ENCODE measurements at regions not wholly inside any gene's neighbourhood (a gene's known extent, or its start where the extent isn't known, plus 50 kb on each side); places are given as distances from the start of the nearest gene placed in this dataset.

DNA sequence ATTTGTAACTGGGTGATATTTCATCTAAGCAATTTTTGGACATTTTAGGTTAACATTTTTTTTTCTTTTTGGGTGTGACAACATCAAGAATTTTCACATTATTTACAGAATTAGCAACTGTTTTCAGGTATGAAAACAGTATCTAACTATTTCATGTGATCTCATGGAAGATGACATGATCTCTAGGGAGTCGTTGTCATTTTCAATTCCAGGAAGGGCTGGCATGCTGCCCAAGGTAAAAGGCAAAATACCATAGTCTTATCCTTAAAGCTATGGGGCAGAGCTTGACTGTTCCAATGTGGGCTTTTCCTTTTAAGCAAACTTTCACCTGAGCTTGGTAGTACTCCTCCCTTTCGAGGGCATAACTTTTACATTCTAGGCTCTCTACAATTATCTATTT is 443.7 kb downstream of the DSEL start:
- ChIA-PET RAD21 (ENCODE audit: low non-redundant PET in 1 of 2, low total read pairs in 2 of 2, uncharacterized antibody in 2 of 2, unreplicated experiment in 2 of 2) (no interaction called here), CTCF (no interaction called here), POLR2A (no interaction called here)
- H4K20me1 ChIP-seq (ENCODE audit: insufficient read depth): no peaks in the 10 kb centered on the region
- DNase-seq (ENCODE audit: low read depth, low spot score) (no peak), ATAC-seq (no peak)
- no peaks in the 10 kb centered on the region for H3K4me1 ChIP-seq (ENCODE audit: control insufficient read depth in 1 of 2, insufficient read depth in 2 of 2, low read length in 2 of 2)
- BruUV-seq (replicated peaks): no TSS peak
- no peak overlapping the region for H3K4me3 ChIP-seq (replicated peaks in 1 of 2; ENCODE audit: low read depth in 1 of 2, low read length in 2 of 2)
- no peak overlapping the region for H3K27ac ChIP-seq (ENCODE audit: low read depth, low read length)
- TF ChIP-seq RAD21 (IDR thresholded peaks at IDR 0.05; ENCODE audit: low read depth): no peak
- TF ChIP-seq POLR2AphosphoS5 (IDR thresholded peaks at IDR 0.05; ENCODE audit: low read depth, low read length): no peak
- TF ChIP-seq, protein P1, sequence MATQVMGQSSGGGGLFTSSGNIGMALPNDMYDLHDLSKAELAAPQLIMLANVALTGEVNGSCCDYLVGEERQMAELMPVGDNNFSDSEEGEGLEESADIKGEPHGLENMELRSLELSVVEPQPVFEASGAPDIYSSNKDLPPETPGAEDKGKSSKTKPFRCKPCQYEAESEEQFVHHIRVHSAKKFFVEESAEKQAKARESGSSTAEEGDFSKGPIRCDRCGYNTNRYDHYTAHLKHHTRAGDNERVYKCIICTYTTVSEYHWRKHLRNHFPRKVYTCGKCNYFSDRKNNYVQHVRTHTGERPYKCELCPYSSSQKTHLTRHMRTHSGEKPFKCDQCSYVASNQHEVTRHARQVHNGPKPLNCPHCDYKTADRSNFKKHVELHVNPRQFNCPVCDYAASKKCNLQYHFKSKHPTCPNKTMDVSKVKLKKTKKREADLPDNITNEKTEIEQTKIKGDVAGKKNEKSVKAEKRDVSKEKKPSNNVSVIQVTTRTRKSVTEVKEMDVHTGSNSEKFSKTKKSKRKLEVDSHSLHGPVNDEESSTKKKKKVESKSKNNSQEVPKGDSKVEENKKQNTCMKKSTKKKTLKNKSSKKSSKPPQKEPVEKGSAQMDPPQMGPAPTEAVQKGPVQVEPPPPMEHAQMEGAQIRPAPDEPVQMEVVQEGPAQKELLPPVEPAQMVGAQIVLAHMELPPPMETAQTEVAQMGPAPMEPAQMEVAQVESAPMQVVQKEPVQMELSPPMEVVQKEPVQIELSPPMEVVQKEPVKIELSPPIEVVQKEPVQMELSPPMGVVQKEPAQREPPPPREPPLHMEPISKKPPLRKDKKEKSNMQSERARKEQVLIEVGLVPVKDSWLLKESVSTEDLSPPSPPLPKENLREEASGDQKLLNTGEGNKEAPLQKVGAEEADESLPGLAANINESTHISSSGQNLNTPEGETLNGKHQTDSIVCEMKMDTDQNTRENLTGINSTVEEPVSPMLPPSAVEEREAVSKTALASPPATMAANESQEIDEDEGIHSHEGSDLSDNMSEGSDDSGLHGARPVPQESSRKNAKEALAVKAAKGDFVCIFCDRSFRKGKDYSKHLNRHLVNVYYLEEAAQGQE (IDR thresholded peaks at IDR 0.05; ENCODE audit: low read depth): no peak
- TF ChIP-seq SIN3A (IDR thresholded peaks at IDR 0.05; ENCODE audit: low read depth): no peak
- TF ChIP-seq POLR2A (IDR thresholded peaks at IDR 0.05; ENCODE audit: borderline replicate concordance, extremely low read depth, insufficient read depth, insufficient read length): no peak
- no peak for TF ChIP-seq CBX3 (IDR thresholded peaks at IDR 0.05; ENCODE audit: low read depth)
- H3K36me3 ChIP-seq (ENCODE audit: control insufficient read depth in 1 of 2, insufficient read depth in 2 of 2, low read length in 2 of 2): no peaks in the 10 kb centered on the region
- H2AFZ ChIP-seq (ENCODE audit: low read depth, low read length, poor library complexity, severe bottlenecking): no peak overlapping the region
- intact Hi-C loops (cut with micrococcal nuclease): no loop called here
- H3K4me2 ChIP-seq (ENCODE audit: low read length): no peak overlapping the region
- no peaks in the 10 kb centered on the region for H3K9me2 ChIP-seq (ENCODE audit: insufficient read depth)
- H3K9ac ChIP-seq (ENCODE audit: low read length): no peak overlapping the region
- H3K27me3 ChIP-seq (ENCODE audit: insufficient read depth, low read length): no peaks in the 10 kb centered on the region
- H3K9me3 ChIP-seq (ENCODE audit: control insufficient read depth in 1 of 2, insufficient read depth in 1 of 2, low read depth in 1 of 2, low read length in 2 of 2): peaks cover 3 to 4% of the 10 kb centered on the region in 2 experiments; a peak in 3 of 4 replicates
- H3K79me2 ChIP-seq (ENCODE audit: insufficient read depth, low read length): no peaks in the 10 kb centered on the region

DNA sequence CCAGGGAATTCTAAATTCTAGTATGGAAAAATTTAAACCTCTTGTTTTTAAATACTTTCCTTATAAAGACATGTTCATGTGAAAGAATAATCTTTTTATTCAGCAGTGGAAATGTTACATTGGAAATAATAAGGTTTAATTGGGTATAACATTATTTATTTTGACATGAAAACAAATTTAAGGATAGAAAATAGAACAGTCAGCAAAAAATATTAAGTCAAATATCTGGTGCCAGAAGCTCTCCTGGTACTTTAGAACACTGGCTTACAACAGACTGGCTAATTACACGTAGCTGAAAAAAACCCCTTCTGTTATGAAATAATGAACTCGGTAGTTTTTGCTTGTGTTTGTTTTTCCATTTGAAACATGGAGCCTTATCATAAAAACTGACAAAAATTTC is 447.9 kb downstream of the DSEL start:
- Histone ChIP-seq H4K20me1 (ENCODE audit: insufficient read depth) (no peaks in the 10 kb centered on the region), H3K4me2 (ENCODE audit: low read length) (no peak overlapping the region), H3K4me1 (ENCODE audit: control insufficient read depth in 1 of 2, insufficient read depth in 2 of 2, low read length in 2 of 2) (no peaks in the 10 kb centered on the region), H3K27me3 (ENCODE audit: insufficient read depth, low read length) (no peaks in the 10 kb centered on the region), H3K36me3 (ENCODE audit: control insufficient read depth in 1 of 2, insufficient read depth in 2 of 2, low read length in 2 of 2) (no peaks in the 10 kb centered on the region), H3K27ac (ENCODE audit: low read depth, low read length) (no peak overlapping the region), H3K4me3 (replicated peaks in 1 of 2; ENCODE audit: low read depth in 1 of 2, low read length in 2 of 2) (no peak overlapping the region), H3K9me2 (ENCODE audit: insufficient read depth) (no peaks in the 10 kb centered on the region), H2AFZ (ENCODE audit: low read depth, low read length, poor library complexity, severe bottlenecking) (no peak overlapping the region), H3K9me3 (ENCODE audit: control insufficient read depth in 1 of 2, insufficient read depth in 1 of 2, low read depth in 1 of 2, low read length in 2 of 2) (peaks cover 10 to 22% of the 10 kb centered on the region in 2 experiments; a peak in 2 of 4 replicates), H3K79me2 (ENCODE audit: insufficient read depth, low read length) (no peaks in the 10 kb centered on the region), H3K9ac (ENCODE audit: low read length) (no peak overlapping the region)
- ChIA-PET POLR2A (no interaction called here), CTCF (no interaction called here), RAD21 (ENCODE audit: low non-redundant PET in 1 of 2, low total read pairs in 2 of 2, uncharacterized antibody in 2 of 2, unreplicated experiment in 2 of 2) (no interaction called here)
- no peak for DNase-seq (ENCODE audit: low read depth, low spot score)
- no TSS peak for BruUV-seq (replicated peaks)
- no peak for TF ChIP-seq RAD21 (IDR thresholded peaks at IDR 0.05; ENCODE audit: low read depth)
- TF ChIP-seq SIN3A (IDR thresholded peaks at IDR 0.05; ENCODE audit: low read depth): no peak
- TF ChIP-seq, protein P2, sequence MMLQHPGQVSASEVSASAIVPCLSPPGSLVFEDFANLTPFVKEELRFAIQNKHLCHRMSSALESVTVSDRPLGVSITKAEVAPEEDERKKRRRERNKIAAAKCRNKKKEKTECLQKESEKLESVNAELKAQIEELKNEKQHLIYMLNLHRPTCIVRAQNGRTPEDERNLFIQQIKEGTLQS (IDR thresholded peaks at IDR 0.05): no peak
- no peak for TF ChIP-seq CBX3 (IDR thresholded peaks at IDR 0.05; ENCODE audit: low read depth)
- TF ChIP-seq, protein P3, sequence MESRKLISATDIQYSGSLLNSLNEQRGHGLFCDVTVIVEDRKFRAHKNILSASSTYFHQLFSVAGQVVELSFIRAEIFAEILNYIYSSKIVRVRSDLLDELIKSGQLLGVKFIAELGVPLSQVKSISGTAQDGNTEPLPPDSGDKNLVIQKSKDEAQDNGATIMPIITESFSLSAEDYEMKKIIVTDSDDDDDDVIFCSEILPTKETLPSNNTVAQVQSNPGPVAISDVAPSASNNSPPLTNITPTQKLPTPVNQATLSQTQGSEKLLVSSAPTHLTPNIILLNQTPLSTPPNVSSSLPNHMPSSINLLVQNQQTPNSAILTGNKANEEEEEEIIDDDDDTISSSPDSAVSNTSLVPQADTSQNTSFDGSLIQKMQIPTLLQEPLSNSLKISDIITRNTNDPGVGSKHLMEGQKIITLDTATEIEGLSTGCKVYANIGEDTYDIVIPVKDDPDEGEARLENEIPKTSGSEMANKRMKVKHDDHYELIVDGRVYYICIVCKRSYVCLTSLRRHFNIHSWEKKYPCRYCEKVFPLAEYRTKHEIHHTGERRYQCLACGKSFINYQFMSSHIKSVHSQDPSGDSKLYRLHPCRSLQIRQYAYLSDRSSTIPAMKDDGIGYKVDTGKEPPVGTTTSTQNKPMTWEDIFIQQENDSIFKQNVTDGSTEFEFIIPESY (IDR thresholded peaks at IDR 0.05; ENCODE audit: extremely low read depth, insufficient replicate concordance, low read length): no peak
- no peak for TF ChIP-seq EZH2 (IDR thresholded peaks at IDR 0.05)
- no peak for TF ChIP-seq CEBPB (IDR thresholded peaks at IDR 0.05; ENCODE audit: low read depth)
- TF ChIP-seq POLR2A (IDR thresholded peaks at IDR 0.05; ENCODE audit: borderline replicate concordance, extremely low read depth, insufficient read depth, insufficient read length): no peak
- TF ChIP-seq TCF7L2 (IDR thresholded peaks at IDR 0.05; ENCODE audit: borderline replicate concordance, extremely low read depth, insufficient read depth, insufficient read length): no peak
- TF ChIP-seq ELF1 (IDR thresholded peaks at IDR 0.05; ENCODE audit: borderline replicate concordance, low read depth): no peak
- intact Hi-C loops (cut with micrococcal nuclease): no loop called here
- ATAC-seq: no peak

Measured in HCT116 (cell line).